ENCODE measurements at regions not wholly inside any gene's neighbourhood (a gene's known extent, or its start where the extent isn't known, plus 50 kb on each side); places are given as distances from the start of the nearest gene placed in this dataset.

- Histone ChIP-seq H3K9me3 (ENCODE audit: control insufficient read depth, low read depth, low read length) (no peaks in the 10 kb centered on the region), H3K27ac (ENCODE audit: low read length) (no peak overlapping the region), H3K9ac (ENCODE audit: low read length) (no peak overlapping the region), H3K27me3 (ENCODE audit: control insufficient read depth, insufficient read depth, low read length) (no peaks in the 10 kb centered on the region), H3K36me3 (ENCODE audit: control insufficient read depth, low read depth, low read length) (no peaks in the 10 kb centered on the region), H3K4me3 (ENCODE audit: low read length) (no peak overlapping the region), H3K4me1 (ENCODE audit: control insufficient read depth, low read depth, low read length) (no peaks in the 10 kb centered on the region)
Measured at GRCh38 chr1:98327220-98327861, 334.2 kb upstream of the SNX7 start.

- Histone ChIP-seq H3K9ac (ENCODE audit: low read length) (no peak overlapping the region), H3K4me3 (ENCODE audit: low read length) (no peak overlapping the region), H3K27ac (ENCODE audit: low read length) (no peak overlapping the region), H3K4me1 (ENCODE audit: control insufficient read depth, low read depth, low read length) (no peaks in the 10 kb centered on the region), H3K27me3 (ENCODE audit: control insufficient read depth, insufficient read depth, low read length) (no peaks in the 10 kb centered on the region), H3K9me3 (ENCODE audit: control insufficient read depth, low read depth, low read length) (no peaks in the 10 kb centered on the region), H3K36me3 (ENCODE audit: control insufficient read depth, low read depth, low read length) (no peaks in the 10 kb centered on the region)
Measured at GRCh38 chr1:98325646-98326440, 335.7 kb upstream of the SNX7 start.

- Histone ChIP-seq H3K9ac (ENCODE audit: low read length) (no peak overlapping the region), H3K4me1 (ENCODE audit: control insufficient read depth, low read depth, low read length) (no peaks in the 10 kb centered on the region), H3K9me3 (ENCODE audit: control insufficient read depth, low read depth, low read length) (no peaks in the 10 kb centered on the region), H3K27me3 (ENCODE audit: control insufficient read depth, insufficient read depth, low read length) (no peaks in the 10 kb centered on the region), H3K36me3 (ENCODE audit: control insufficient read depth, low read depth, low read length) (no peaks in the 10 kb centered on the region), H3K4me3 (ENCODE audit: low read length) (no peak overlapping the region), H3K27ac (ENCODE audit: low read length) (no peak overlapping the region)
Measured at GRCh38 chr1:98323906-98324358, 337.6 kb upstream of the SNX7 start.

- H3K4me3 ChIP-seq (ENCODE audit: low read length): no peak overlapping the region
- no peaks in the 10 kb centered on the region for H3K36me3 ChIP-seq (ENCODE audit: control insufficient read depth, low read depth, low read length)
- no peaks in the 10 kb centered on the region for H3K9me3 ChIP-seq (ENCODE audit: control insufficient read depth, low read depth, low read length)
- H3K27me3 ChIP-seq (ENCODE audit: control insufficient read depth, insufficient read depth, low read length): no peaks in the 10 kb centered on the region
- H3K4me1 ChIP-seq (ENCODE audit: control insufficient read depth, low read depth, low read length): no peaks in the 10 kb centered on the region
- no peak overlapping the region for H3K9ac ChIP-seq (ENCODE audit: low read length)
- no peak overlapping the region for H3K27ac ChIP-seq (ENCODE audit: low read length)
Measured at GRCh38 chr1:98323388-98323787, 338.1 kb upstream of the SNX7 start.

GRCh38 chr1:98322966-98323365 is 338.6 kb upstream of the SNX7 start:
- Histone ChIP-seq H3K27ac (ENCODE audit: low read length) (no peak overlapping the region), H3K4me1 (ENCODE audit: control insufficient read depth, low read depth, low read length) (no peaks in the 10 kb centered on the region), H3K36me3 (ENCODE audit: control insufficient read depth, low read depth, low read length) (no peaks in the 10 kb centered on the region), H3K4me3 (ENCODE audit: low read length) (no peak overlapping the region), H3K27me3 (ENCODE audit: control insufficient read depth, insufficient read depth, low read length) (no peaks in the 10 kb centered on the region), H3K9ac (ENCODE audit: low read length) (no peak overlapping the region), H3K9me3 (ENCODE audit: control insufficient read depth, low read depth, low read length) (no peaks in the 10 kb centered on the region)

GRCh38 chr1:98322086-98322485 is 339.4 kb upstream of the SNX7 start:
- H3K9me3 ChIP-seq (ENCODE audit: control insufficient read depth, low read depth, low read length): no peaks in the 10 kb centered on the region
- no peak overlapping the region for H3K27ac ChIP-seq (ENCODE audit: low read length)
- no peak overlapping the region for H3K9ac ChIP-seq (ENCODE audit: low read length)
- no peaks in the 10 kb centered on the region for H3K27me3 ChIP-seq (ENCODE audit: control insufficient read depth, insufficient read depth, low read length)
- H3K36me3 ChIP-seq (ENCODE audit: control insufficient read depth, low read depth, low read length): no peaks in the 10 kb centered on the region
- no peaks in the 10 kb centered on the region for H3K4me1 ChIP-seq (ENCODE audit: control insufficient read depth, low read depth, low read length)
- H3K4me3 ChIP-seq (ENCODE audit: low read length): no peak overlapping the region

- H3K4me3 ChIP-seq (ENCODE audit: low read length): no peak overlapping the region
- H3K4me1 ChIP-seq (ENCODE audit: control insufficient read depth, low read depth, low read length): no peaks in the 10 kb centered on the region
- H3K36me3 ChIP-seq (ENCODE audit: control insufficient read depth, low read depth, low read length): no peaks in the 10 kb centered on the region
- no peak overlapping the region for H3K9ac ChIP-seq (ENCODE audit: low read length)
- no peaks in the 10 kb centered on the region for H3K9me3 ChIP-seq (ENCODE audit: control insufficient read depth, low read depth, low read length)
- H3K27me3 ChIP-seq (ENCODE audit: control insufficient read depth, insufficient read depth, low read length): no peaks in the 10 kb centered on the region
- H3K27ac ChIP-seq (ENCODE audit: low read length): no peak overlapping the region
Measured at GRCh38 chr1:98321191-98321590, 340.3 kb upstream of the SNX7 start.

GRCh38 chr1:98316286-98316905 is 345.1 kb upstream of the SNX7 start:
- Histone ChIP-seq H3K27me3 (ENCODE audit: control insufficient read depth, insufficient read depth, low read length) (no peaks in the 10 kb centered on the region), H3K9ac (ENCODE audit: low read length) (no peak overlapping the region), H3K9me3 (ENCODE audit: control insufficient read depth, low read depth, low read length) (no peaks in the 10 kb centered on the region), H3K4me3 (ENCODE audit: low read length) (no peak overlapping the region), H3K4me1 (ENCODE audit: control insufficient read depth, low read depth, low read length) (no peaks in the 10 kb centered on the region), H3K36me3 (ENCODE audit: control insufficient read depth, low read depth, low read length) (no peaks in the 10 kb centered on the region), H3K27ac (ENCODE audit: low read length) (no peak overlapping the region)

- Histone ChIP-seq H3K4me1 (ENCODE audit: control insufficient read depth, low read depth, low read length) (no peaks in the 10 kb centered on the region), H3K27ac (ENCODE audit: low read length) (no peak overlapping the region), H3K9me3 (ENCODE audit: control insufficient read depth, low read depth, low read length) (no peaks in the 10 kb centered on the region), H3K27me3 (ENCODE audit: control insufficient read depth, insufficient read depth, low read length) (no peaks in the 10 kb centered on the region), H3K4me3 (ENCODE audit: low read length) (no peak overlapping the region), H3K9ac (ENCODE audit: low read length) (no peak overlapping the region), H3K36me3 (ENCODE audit: control insufficient read depth, low read depth, low read length) (no peaks in the 10 kb centered on the region)
Measured at GRCh38 chr1:98315309-98315708, 346.2 kb upstream of the SNX7 start.

- H3K9me3 ChIP-seq (ENCODE audit: control insufficient read depth, low read depth, low read length): no peaks in the 10 kb centered on the region
- H3K4me3 ChIP-seq (ENCODE audit: low read length): no peak overlapping the region
- H3K27me3 ChIP-seq (ENCODE audit: control insufficient read depth, insufficient read depth, low read length): no peaks in the 10 kb centered on the region
- no peaks in the 10 kb centered on the region for H3K4me1 ChIP-seq (ENCODE audit: control insufficient read depth, low read depth, low read length)
- no peaks in the 10 kb centered on the region for H3K36me3 ChIP-seq (ENCODE audit: control insufficient read depth, low read depth, low read length)
- no peak overlapping the region for H3K9ac ChIP-seq (ENCODE audit: low read length)
- H3K27ac ChIP-seq (ENCODE audit: low read length): no peak overlapping the region
Measured at GRCh38 chr1:98314601-98315000, 346.9 kb upstream of the SNX7 start.

- Histone ChIP-seq H3K36me3 (ENCODE audit: control insufficient read depth, low read depth, low read length) (no peaks in the 10 kb centered on the region), H3K4me1 (ENCODE audit: control insufficient read depth, low read depth, low read length) (no peaks in the 10 kb centered on the region), H3K4me3 (ENCODE audit: low read length) (no peak overlapping the region), H3K27ac (ENCODE audit: low read length) (no peak overlapping the region), H3K27me3 (ENCODE audit: control insufficient read depth, insufficient read depth, low read length) (no peaks in the 10 kb centered on the region), H3K9ac (ENCODE audit: low read length) (no peak overlapping the region), H3K9me3 (ENCODE audit: control insufficient read depth, low read depth, low read length) (no peaks in the 10 kb centered on the region)
Measured at GRCh38 chr1:98306517-98307089, 354.9 kb upstream of the SNX7 start.
